ELR (cell line): ENCODE measurements at regions not wholly inside any gene's neighbourhood (a gene's known extent, or its start where the extent isn't known, plus 50 kb on each side); places are given as distances from the start of the nearest gene placed in this dataset.

Experiments
- DNase-seq: peaks from one replicate; pipeline ENCODE4 v3.0.0-alpha.2; 2015; ENCODE audit warnings: low read depth

- DNase-seq, result no peak
These were observed 168.2 kb upstream of the PMEPA1 start for GRCh38 chr20:57877995-57878394.

GRCh38 chr20:57877131-57877824, 167.5 kb upstream of the PMEPA1 start:
- no peak for DNase-seq

- no peak for DNase-seq
These were observed 166.3 kb upstream of the PMEPA1 start for GRCh38 chr20:57876163-57876562.

GRCh38 chr20:57874141-57874540, 164.3 kb upstream of the PMEPA1 start:
- DNase-seq, result no peak

GRCh38 chr20:57872816-57873409, 163.1 kb upstream of the PMEPA1 start:
- DNase-seq, result no peak

GRCh38 chr20:57871237-57871632, 161.4 kb upstream of the PMEPA1 start:
- DNase-seq, result no peak

- no peak for DNase-seq
These were observed 160.9 kb upstream of the PMEPA1 start for GRCh38 chr20:57870597-57871236.

GRCh38 chr20:57869951-57870315, 160.1 kb upstream of the PMEPA1 start:
- DNase-seq, result no peak

- no peak for DNase-seq
These were observed 159.6 kb upstream of the PMEPA1 start for GRCh38 chr20:57869291-57869950.

- no peak for DNase-seq
These were observed 158.5 kb upstream of the PMEPA1 start for GRCh38 chr20:57868310-57868709.

GRCh38 chr20:57867807-57868206, 158.0 kb upstream of the PMEPA1 start:
- no peak for DNase-seq

- no peak for DNase-seq
These were observed 157.5 kb upstream of the PMEPA1 start for GRCh38 chr20:57867181-57867803.

GRCh38 chr20:57866250-57867106, 156.7 kb upstream of the PMEPA1 start:
- no peak for DNase-seq

- DNase-seq, result no peak
These were observed 155.5 kb upstream of the PMEPA1 start for GRCh38 chr20:57865266-57865665.

GRCh38 chr20:57860576-57860975, 150.8 kb upstream of the PMEPA1 start:
- DNase-seq, result no peak

GRCh38 chr20:57857969-57858368, 148.2 kb upstream of the PMEPA1 start:
- no peak for DNase-seq

GRCh38 chr20:57857118-57857517, 147.3 kb upstream of the PMEPA1 start:
- DNase-seq, result no peak

GRCh38 chr20:57856658-57857057, 146.8 kb upstream of the PMEPA1 start:
- DNase-seq, result no peak

GRCh38 chr20:57851796-57852195, 142.0 kb upstream of the PMEPA1 start:
- no peak for DNase-seq

GRCh38 chr20:57851025-57851682, 141.3 kb upstream of the PMEPA1 start:
- DNase-seq, result no peak
